ENCODE measurements at regions not wholly inside any gene's neighbourhood (a gene's known extent, or its start where the extent isn't known, plus 50 kb on each side); places are given as distances from the start of the nearest gene placed in this dataset.

DNA sequence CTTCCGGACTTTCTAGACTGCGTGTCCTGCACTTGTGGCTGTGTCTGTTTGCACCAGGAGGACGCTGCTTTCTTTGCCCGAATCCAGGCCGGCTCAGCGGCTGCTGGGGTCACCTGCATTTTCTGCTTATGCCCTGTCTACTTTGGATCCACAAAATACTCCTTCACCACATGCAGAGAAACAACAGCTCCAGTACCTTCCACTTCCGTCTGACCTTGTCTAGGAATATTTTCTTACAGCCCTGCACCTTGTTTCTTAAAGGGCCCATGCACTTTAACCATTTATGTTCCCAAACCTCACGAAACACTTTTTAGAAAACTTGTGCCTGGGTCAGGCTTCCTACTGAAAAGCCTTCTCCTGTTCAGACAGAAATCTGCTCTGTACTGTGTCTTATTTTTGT is 129.4 kb upstream of the NCK2 start:
- no peak for DNase-seq (ENCODE audit: low read depth)
- Histone ChIP-seq H3K36me3 (ENCODE audit: control insufficient read depth, insufficient read depth, low read length, severe bottlenecking) (no peaks in the 10 kb centered on the region), H3K4me1 (ENCODE audit: control insufficient read depth, insufficient read depth, low read length) (no peaks in the 10 kb centered on the region), H3K9me3 (ENCODE audit: control insufficient read depth, low read length) (no peaks in the 10 kb centered on the region), H3K27me3 (replicated peaks; ENCODE audit: control insufficient read depth, insufficient read depth, low read length) (peaks cover 31% of the 10 kb centered on the region), H3K9ac (ENCODE audit: low read length) (no peak overlapping the region), H3K4me3 (ENCODE audit: low read length) (no peak overlapping the region)

DNA sequence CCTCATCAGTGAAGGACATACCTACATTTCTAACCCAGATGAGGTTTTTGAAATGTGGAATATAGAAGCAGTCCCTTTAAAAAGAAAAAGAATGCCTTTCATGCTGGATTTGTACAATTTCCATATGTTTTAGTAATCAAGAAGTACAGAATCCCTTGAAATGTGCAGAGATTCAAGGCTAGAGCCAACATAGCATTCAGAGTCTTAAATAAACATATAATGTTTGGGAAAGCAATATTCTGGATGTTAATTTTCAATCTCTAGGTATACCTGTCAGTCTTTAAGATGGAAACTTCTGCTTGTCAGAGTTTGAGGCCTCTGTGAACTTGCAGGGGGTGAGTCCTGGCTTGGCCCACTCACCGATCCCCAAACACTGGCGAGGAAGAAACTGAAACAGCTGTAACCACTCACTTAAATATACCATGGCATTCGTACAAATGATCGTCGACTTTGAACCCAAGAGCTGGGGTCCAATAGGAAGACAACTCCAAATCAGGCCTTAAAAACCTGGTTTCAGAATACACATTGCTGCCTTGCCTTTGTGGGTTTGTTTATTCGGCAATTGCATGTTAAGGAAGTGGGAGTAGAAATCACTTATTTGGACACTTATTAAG is 132.8 kb upstream of the NCK2 start:
- no peak for DNase-seq (ENCODE audit: low read depth)
- peaks cover 17% of the 10 kb centered on the region for H3K27me3 ChIP-seq (replicated peaks; ENCODE audit: control insufficient read depth, insufficient read depth, low read length)
- H3K9ac ChIP-seq (ENCODE audit: low read length): no peak overlapping the region
- H3K4me1 ChIP-seq (ENCODE audit: control insufficient read depth, insufficient read depth, low read length): no peaks in the 10 kb centered on the region
- H3K4me3 ChIP-seq (ENCODE audit: low read length): no peak overlapping the region
- H3K36me3 ChIP-seq (ENCODE audit: control insufficient read depth, insufficient read depth, low read length, severe bottlenecking): no peaks in the 10 kb centered on the region
- H3K9me3 ChIP-seq (ENCODE audit: control insufficient read depth, low read length): no peaks in the 10 kb centered on the region

DNA sequence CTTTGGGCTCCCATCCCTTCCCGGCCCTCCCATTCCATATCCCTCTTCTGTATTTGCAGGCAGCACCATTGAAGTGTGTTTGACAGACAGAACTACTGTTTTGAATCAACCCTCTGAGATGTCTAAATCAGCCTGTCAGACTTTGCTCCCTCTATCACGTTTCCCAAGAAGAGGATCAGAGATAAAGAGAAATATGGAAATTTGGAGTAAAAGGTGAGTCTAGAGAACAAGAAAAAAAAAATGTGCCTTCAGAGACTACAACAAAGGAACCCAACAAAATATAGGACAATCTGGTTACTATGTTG is 133.4 kb upstream of the NCK2 start:
- Histone ChIP-seq H3K4me3 (ENCODE audit: low read length) (no peak overlapping the region), H3K27me3 (replicated peaks; ENCODE audit: control insufficient read depth, insufficient read depth, low read length) (peaks cover 13% of the 10 kb centered on the region), H3K36me3 (ENCODE audit: control insufficient read depth, insufficient read depth, low read length, severe bottlenecking) (no peaks in the 10 kb centered on the region), H3K9me3 (ENCODE audit: control insufficient read depth, low read length) (no peaks in the 10 kb centered on the region), H3K9ac (ENCODE audit: low read length) (no peak overlapping the region), H3K4me1 (ENCODE audit: control insufficient read depth, insufficient read depth, low read length) (no peaks in the 10 kb centered on the region)
- DNase-seq (ENCODE audit: low read depth): no peak

DNA sequence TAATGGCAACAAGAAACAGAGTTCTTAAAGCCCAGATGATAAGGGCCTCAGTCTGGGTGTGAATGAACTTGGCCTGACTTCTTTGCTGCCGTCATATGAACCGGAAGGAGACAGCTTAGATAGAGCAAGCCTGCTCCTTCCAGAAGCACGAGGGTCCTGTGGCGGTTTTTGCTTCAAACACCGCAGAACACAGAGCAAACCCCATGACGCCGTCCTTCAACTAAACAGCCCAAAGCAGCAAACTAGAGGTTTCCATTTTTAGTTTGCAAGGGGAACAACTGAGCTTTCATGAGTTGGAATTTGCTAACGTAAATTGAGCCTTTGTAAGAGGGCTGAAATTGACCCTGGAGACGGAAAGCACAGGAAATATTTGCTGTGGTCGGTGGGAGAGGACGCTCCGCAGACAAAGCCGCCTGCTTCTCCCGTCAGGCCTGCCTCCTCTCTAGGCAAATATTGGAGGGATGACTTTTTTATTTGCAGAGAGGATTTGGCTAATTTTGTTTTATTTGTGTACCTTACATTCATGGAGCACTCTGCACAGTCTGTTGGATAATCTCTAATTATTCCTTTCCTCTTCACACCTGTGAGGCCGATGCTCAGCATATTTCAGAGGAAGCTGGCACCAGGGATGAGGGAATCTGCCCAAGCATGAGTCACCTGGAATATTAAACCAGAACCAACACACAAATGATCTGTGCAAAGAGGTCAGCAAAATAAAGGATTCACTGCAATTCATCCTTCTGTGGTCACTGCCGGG is 134.0 kb upstream of the NCK2 start:
- Histone ChIP-seq H3K4me3 (ENCODE audit: low read length) (no peak overlapping the region), H3K9me3 (ENCODE audit: control insufficient read depth, low read length) (no peaks in the 10 kb centered on the region), H3K36me3 (ENCODE audit: control insufficient read depth, insufficient read depth, low read length, severe bottlenecking) (no peaks in the 10 kb centered on the region), H3K27me3 (replicated peaks; ENCODE audit: control insufficient read depth, insufficient read depth, low read length) (peaks cover 8% of the 10 kb centered on the region), H3K4me1 (ENCODE audit: control insufficient read depth, insufficient read depth, low read length) (no peaks in the 10 kb centered on the region), H3K9ac (ENCODE audit: low read length) (no peak overlapping the region)
- DNase-seq (ENCODE audit: low read depth): no peak

DNA sequence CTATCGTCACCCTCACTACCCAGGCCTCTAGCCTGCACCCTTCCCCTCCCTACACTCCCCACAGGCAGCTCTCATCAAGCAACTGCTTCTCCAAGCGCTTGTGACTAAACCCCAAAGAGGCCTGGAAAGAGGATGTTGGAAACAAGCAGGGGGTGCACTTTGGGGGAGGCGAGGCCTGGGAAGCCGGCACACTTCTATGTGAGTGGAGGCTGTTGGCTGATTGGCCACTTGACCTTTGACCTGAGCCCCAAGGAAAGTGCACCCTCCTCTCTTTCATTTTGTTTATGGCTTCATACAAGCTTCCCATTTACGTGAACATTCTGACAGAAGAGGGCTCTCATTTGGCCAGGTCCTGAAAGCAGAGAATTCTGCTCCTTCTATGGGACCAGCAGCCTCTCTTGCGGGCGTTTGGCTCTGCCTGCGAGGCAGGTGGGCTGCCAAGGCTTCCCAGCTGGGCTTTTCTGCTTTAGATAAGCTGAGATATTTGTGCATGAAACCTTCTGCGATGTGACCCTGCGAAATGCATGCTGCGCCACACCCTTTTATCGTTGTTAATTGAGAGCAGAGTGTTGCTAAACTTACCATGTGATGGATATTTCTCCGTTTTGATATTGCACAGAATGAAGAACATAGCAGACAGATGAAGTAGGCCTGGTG is 134.8 kb upstream of the NCK2 start:
- H3K27me3 ChIP-seq (replicated peaks; ENCODE audit: control insufficient read depth, insufficient read depth, low read length): peaks cover 4% of the 10 kb centered on the region
- DNase-seq (ENCODE audit: low read depth): no peak
- H3K4me1 ChIP-seq (ENCODE audit: control insufficient read depth, insufficient read depth, low read length): peaks cover 7% of the 10 kb centered on the region
- H3K4me3 ChIP-seq (ENCODE audit: low read length): no peak overlapping the region
- no peak overlapping the region for H3K9ac ChIP-seq (ENCODE audit: low read length)
- H3K9me3 ChIP-seq (ENCODE audit: control insufficient read depth, low read length): no peaks in the 10 kb centered on the region
- no peaks in the 10 kb centered on the region for H3K36me3 ChIP-seq (ENCODE audit: control insufficient read depth, insufficient read depth, low read length, severe bottlenecking)

DNA sequence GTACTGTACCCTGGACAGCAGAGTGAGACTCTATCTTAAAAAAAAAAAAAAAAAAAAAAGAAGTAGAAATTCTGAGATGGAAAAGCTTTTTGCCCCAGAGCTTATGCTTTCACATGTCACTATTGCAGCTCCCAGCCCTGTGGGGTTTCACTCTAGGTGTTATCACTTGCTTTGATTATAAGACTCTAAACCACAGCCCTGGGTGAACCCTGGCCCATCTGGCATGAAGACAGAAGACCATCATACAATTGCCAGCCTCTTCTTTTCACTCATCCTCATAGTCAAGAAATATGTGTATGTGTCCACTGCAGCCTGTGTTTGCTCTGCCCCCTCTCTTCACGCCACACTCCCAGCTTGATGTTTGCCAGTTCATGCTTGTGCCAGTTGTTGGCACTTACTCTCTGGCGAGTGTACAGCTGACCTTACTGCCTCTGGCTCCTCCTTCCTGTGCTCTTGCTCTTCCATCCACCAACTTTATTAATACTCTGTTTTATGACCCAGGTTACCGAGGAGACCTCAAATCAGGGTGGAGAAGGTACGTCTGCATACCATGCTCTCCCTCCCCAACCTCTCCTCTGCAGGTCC is 136.7 kb upstream of the NCK2 start:
- no peak for DNase-seq (ENCODE audit: low read depth)
- Histone ChIP-seq H3K9me3 (ENCODE audit: control insufficient read depth, low read length) (no peaks in the 10 kb centered on the region), H3K4me1 (ENCODE audit: control insufficient read depth, insufficient read depth, low read length) (peaks cover 11% of the 10 kb centered on the region), H3K27me3 (replicated peaks; ENCODE audit: control insufficient read depth, insufficient read depth, low read length) (peaks cover 4% of the 10 kb centered on the region), H3K36me3 (ENCODE audit: control insufficient read depth, insufficient read depth, low read length, severe bottlenecking) (no peaks in the 10 kb centered on the region), H3K4me3 (ENCODE audit: low read length) (no peak overlapping the region), H3K9ac (ENCODE audit: low read length) (no peak overlapping the region)

DNA sequence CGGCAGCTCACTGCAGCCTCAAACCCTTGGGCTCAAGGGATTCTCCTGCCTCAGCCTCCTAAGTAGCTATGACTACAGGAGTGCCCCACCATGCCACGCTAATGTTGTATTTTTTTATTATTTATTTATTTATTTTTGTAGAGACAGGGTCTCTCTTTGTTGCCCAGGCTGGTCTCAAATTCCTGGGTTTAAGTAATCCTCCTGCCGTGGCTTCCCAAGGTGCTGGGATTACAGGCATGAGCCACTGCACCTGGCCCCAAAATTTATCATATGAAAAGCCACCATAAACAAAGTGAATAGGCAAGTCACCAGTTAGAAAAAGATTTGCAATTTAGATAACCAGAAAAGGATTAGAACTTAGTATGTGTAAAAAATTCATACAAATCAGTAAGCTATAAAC is 138.6 kb upstream of the NCK2 start:
- no peak for DNase-seq (ENCODE audit: low read depth)
- Histone ChIP-seq H3K27me3 (replicated peaks; ENCODE audit: control insufficient read depth, insufficient read depth, low read length) (peaks cover 7% of the 10 kb centered on the region), H3K36me3 (ENCODE audit: control insufficient read depth, insufficient read depth, low read length, severe bottlenecking) (no peaks in the 10 kb centered on the region), H3K4me3 (ENCODE audit: low read length) (no peak overlapping the region), H3K9me3 (ENCODE audit: control insufficient read depth, low read length) (no peaks in the 10 kb centered on the region), H3K4me1 (ENCODE audit: control insufficient read depth, insufficient read depth, low read length) (peaks cover 11% of the 10 kb centered on the region), H3K9ac (ENCODE audit: low read length) (no peak overlapping the region)

DNA sequence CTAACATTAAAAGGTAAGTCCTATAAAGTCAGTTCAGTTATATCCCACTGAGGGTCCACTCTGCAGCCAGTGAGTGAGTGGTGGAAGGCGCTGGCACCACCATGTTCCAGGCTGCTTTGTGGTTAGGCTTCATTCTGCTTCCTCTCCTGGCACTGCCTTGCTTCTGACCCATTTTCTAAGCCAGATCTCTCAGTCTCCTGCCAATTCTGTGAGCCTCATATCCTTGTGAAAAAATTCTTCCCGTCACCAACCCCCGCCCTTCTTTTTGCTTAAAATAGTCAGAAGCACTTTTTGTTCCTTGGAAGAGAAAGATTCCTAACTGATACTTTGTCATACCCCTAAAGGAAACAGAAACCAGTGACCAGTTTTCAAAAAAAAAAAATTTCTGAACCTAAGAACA is 139.8 kb upstream of the NCK2 start:
- peak overlapping the region; percentile 60 for H3K9ac ChIP-seq (ENCODE audit: low read length)
- H3K4me3 ChIP-seq (ENCODE audit: low read length): peak overlapping the region; percentile 32
- peaks cover 4% of the 10 kb centered on the region for H3K27me3 ChIP-seq (replicated peaks; ENCODE audit: control insufficient read depth, insufficient read depth, low read length)
- no peaks in the 10 kb centered on the region for H3K9me3 ChIP-seq (ENCODE audit: control insufficient read depth, low read length)
- H3K4me1 ChIP-seq (ENCODE audit: control insufficient read depth, insufficient read depth, low read length): peaks cover 11% of the 10 kb centered on the region
- peak; percentile 41 for DNase-seq (ENCODE audit: low read depth)
- H3K36me3 ChIP-seq (ENCODE audit: control insufficient read depth, insufficient read depth, low read length, severe bottlenecking): no peaks in the 10 kb centered on the region

DNA sequence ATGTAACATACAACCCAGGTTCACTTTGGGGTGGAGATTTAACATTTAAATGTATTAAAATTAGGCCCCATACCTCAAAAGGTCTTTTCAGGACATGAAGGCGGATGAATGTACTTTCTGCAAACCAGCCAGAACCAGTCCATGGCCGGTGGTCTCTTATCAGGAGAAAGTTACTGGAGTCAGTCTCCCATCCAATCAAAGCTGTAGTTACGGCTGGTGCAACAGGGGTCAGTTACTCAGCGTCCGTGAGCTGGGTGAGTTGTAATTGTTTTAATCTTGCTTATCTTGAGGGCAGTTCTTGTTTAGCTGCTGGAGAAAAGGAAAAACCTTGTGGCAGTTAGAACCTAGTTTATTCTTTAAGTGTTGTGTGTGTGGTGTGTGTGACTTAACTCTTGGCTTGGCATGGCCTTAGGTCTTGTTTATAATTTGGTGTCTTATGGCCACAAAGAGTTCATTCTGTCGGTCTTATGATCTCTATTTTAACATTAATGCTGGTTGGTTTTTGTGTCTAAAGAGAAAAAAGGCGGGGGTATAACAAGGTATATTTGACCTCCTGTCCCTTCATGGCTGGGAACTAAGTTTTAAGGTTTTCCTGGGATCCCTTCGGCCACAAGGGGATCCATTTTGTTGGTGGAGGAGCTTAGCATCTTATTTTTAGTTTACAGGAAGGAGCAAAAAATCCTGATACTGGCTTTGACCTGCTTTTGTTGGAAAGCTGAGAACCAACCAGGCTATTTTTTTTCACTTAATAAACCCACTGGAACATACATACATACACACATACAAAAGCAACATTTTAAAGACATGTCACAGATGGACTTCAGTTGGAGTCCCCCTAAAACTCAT is 143.5 kb upstream of the NCK2 start:
- DNase-seq (ENCODE audit: low read depth): no peak
- no peak overlapping the region for H3K9ac ChIP-seq (ENCODE audit: low read length)
- peaks cover 20% of the 10 kb centered on the region for H3K4me1 ChIP-seq (ENCODE audit: control insufficient read depth, insufficient read depth, low read length)
- H3K4me3 ChIP-seq (ENCODE audit: low read length): no peak overlapping the region
- H3K36me3 ChIP-seq (ENCODE audit: control insufficient read depth, insufficient read depth, low read length, severe bottlenecking): no peaks in the 10 kb centered on the region
- H3K27me3 ChIP-seq (replicated peaks; ENCODE audit: control insufficient read depth, insufficient read depth, low read length): peaks cover 4% of the 10 kb centered on the region
- no peaks in the 10 kb centered on the region for H3K9me3 ChIP-seq (ENCODE audit: control insufficient read depth, low read length)

DNA sequence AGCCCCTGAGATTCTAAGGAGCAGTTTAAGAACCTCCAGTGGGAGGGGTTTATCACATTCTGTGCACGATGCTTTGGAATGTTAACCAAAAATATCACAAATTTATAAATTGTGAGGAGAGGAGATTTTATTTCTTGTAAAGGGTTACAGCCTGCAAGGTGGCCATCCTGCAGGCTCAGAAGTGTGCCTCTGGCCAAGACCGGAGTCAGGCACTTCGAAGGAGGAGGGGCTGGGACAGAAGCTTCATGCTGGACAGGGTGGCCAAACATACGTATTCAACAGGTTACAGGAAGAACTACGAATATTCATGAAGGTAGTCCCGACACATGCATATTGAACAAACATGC is 144.1 kb upstream of the NCK2 start:
- no peak for DNase-seq (ENCODE audit: low read depth)
- no peaks in the 10 kb centered on the region for H3K9me3 ChIP-seq (ENCODE audit: control insufficient read depth, low read length)
- H3K4me3 ChIP-seq (ENCODE audit: low read length): no peak overlapping the region
- H3K27me3 ChIP-seq (replicated peaks; ENCODE audit: control insufficient read depth, insufficient read depth, low read length): peaks cover 4% of the 10 kb centered on the region
- H3K36me3 ChIP-seq (ENCODE audit: control insufficient read depth, insufficient read depth, low read length, severe bottlenecking): no peaks in the 10 kb centered on the region
- peaks cover 18% of the 10 kb centered on the region for H3K4me1 ChIP-seq (ENCODE audit: control insufficient read depth, insufficient read depth, low read length)
- H3K9ac ChIP-seq (ENCODE audit: low read length): no peak overlapping the region

DNA sequence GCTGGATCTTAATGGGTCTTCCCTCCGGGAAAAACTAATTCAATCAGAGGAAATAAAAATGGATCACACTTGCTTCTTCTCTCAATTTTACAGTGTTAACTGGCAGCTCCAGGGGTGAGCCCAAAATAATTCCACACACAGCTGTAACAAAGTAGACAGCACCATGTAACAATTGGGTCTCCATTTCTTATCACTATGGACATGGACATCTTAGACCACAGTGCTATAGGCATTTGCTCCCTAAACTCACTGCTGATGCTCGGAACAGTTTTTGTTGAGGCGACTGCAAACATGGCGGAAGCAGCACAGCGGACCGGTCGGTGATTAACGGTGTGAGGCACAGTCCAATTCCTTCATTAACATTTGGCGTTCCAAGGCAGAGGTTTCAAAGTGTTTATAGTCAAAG is 144.7 kb upstream of the NCK2 start:
- no peaks in the 10 kb centered on the region for H3K9me3 ChIP-seq (ENCODE audit: control insufficient read depth, low read length)
- no peaks in the 10 kb centered on the region for H3K36me3 ChIP-seq (ENCODE audit: control insufficient read depth, insufficient read depth, low read length, severe bottlenecking)
- peaks cover 4% of the 10 kb centered on the region for H3K27me3 ChIP-seq (replicated peaks; ENCODE audit: control insufficient read depth, insufficient read depth, low read length)
- H3K4me3 ChIP-seq (ENCODE audit: low read length): no peak overlapping the region
- DNase-seq (ENCODE audit: low read depth): no peak
- H3K4me1 ChIP-seq (ENCODE audit: control insufficient read depth, insufficient read depth, low read length): peaks cover 13% of the 10 kb centered on the region
- H3K9ac ChIP-seq (ENCODE audit: low read length): no peak overlapping the region
